Non-pigmented ciliary epithelial cell (primary cell): ENCODE measurements at regions not wholly inside any gene's neighbourhood (a gene's known extent, or its start where the extent isn't known, plus 50 kb on each side); places are given as distances from the start of the nearest gene placed in this dataset.

ENCODE experiments used
- DNase-seq: peaks from one replicate; pipeline ENCODE4 v3.0.0-alpha.2; 2010; ENCODE audit warnings: low read depth

- no peak for DNase-seq
These were observed 57.6 kb upstream of the DOCK1 start for GRCh38 chr10:126847666-126848065.

GRCh38 chr10:126849646-126850045 lies 55.6 kb upstream of the DOCK1 start:
- no peak for DNase-seq

- no peak for DNase-seq
These were observed 53.7 kb upstream of the DOCK1 start for GRCh38 chr10:126851414-126852108.

- no peak for DNase-seq
These were observed 50.3 kb upstream of the DOCK1 start for GRCh38 chr10:126854726-126855495.
